A549 (cell line): ENCODE measurements at regions not wholly inside any gene's neighbourhood (a gene's known extent, or its start where the extent isn't known, plus 50 kb on each side); places are given as distances from the start of the nearest gene placed in this dataset.

ENCODE experiments used
- HEYL ChIP-seq: fragments of 250-450 bp; sonication (Bioruptor Pico); IDR thresholded peaks from 2 replicates; pipeline ENCODE4 v1.8.0; 2021; ENCODE audit warnings: mild to moderate bottlenecking, moderate library complexity
- JUN ChIP-seq, 2 experiments: fragments of >200 bp; sonication (Bioruptor Twin); formaldehyde crosslinking; IDR thresholded peaks; 2 replicates in 1 of 2; 3 replicates in 1 of 2; pipeline ENCODE4 v1.6.1; 2016 to 2017
- POLR2A ChIP-seq: IDR thresholded peaks from 2 replicates; pipeline ENCODE4 v1.6.1; 2012; ENCODE audit warnings: mild to moderate bottlenecking, low read length
- REST ChIP-seq: fragments of 200-600 bp; sonication (generic); IDR thresholded peaks from 2 replicates; pipeline ENCODE4 v1.6.1; 2016; ENCODE audit warnings: antibody characterized with exemption, mild to moderate bottlenecking, moderate library complexity

- TF ChIP-seq REST, result no peak
- no peak for TF ChIP-seq JUN (IDR thresholded peaks at IDR 0.05)
- TF ChIP-seq POLR2A, result no peak
- no peak for TF ChIP-seq HEYL (CRISPR knock-in tag)
These were observed 185.2 kb downstream of the ANKRD50 start for GRCh38 chr4:124527364-124527763.
